HG03520 (cell line): ENCODE measurements at regions not wholly inside any gene's neighbourhood (a gene's known extent, or its start where the extent isn't known, plus 50 kb on each side); places are given as distances from the start of the nearest gene placed in this dataset.
"Not testable (repeated sequence)": the region's sequence is repeated elsewhere in the genome, so short reads cannot be mapped to it uniquely, and the experiment has no call there.

Experiments
- ATAC-seq: cut with Tn5 transposase; IDR thresholded peaks from one replicate; pipeline ENCODE4 v1.9.1; 2021; ENCODE audit warnings: mild to moderate bottlenecking, moderate library complexity; ENCODE audit not compliant: unreplicated experiment

- not testable (repeated sequence) for ATAC-seq
Observed at GRCh38 chr1:120941066-120941465, 51.5 kb downstream of the PPIAL4A start.

GRCh38 chr1:120941836-120942217 lies 52.3 kb downstream of the PPIAL4A start:
- ATAC-seq = not testable (repeated sequence)

GRCh38 chr1:120942218-120942944 lies 52.8 kb downstream of the PPIAL4A start:
- peak; percentile 79 for ATAC-seq

GRCh38 chr1:120942945-120943319 lies 53.4 kb downstream of the PPIAL4A start:
- peak; percentile 8 for ATAC-seq

GRCh38 chr1:120944691-120945090 lies 55.1 kb downstream of the PPIAL4A start:
- ATAC-seq = not testable (repeated sequence)

- ATAC-seq = not testable (repeated sequence)
Observed at GRCh38 chr1:120945122-120945521, 55.6 kb downstream of the PPIAL4A start.

- not testable (repeated sequence) for ATAC-seq
Observed at GRCh38 chr1:120947114-120947513, 57.5 kb downstream of the PPIAL4A start.

GRCh38 chr1:120949724-120950123 lies 60.2 kb downstream of the PPIAL4A start:
- ATAC-seq = not testable (repeated sequence)

GRCh38 chr1:120950633-120951032 lies 61.1 kb downstream of the PPIAL4A start:
- ATAC-seq = not testable (repeated sequence)

- ATAC-seq = not testable (repeated sequence)
Observed at GRCh38 chr1:120951100-120951499, 61.5 kb downstream of the PPIAL4A start.

- not testable (repeated sequence) for ATAC-seq
Observed at GRCh38 chr1:120952207-120952870, 62.8 kb downstream of the PPIAL4A start.

- not testable (repeated sequence) for ATAC-seq
Observed at GRCh38 chr1:120952871-120953265, 63.3 kb downstream of the PPIAL4A start.

GRCh38 chr1:120954736-120955135 lies 65.2 kb downstream of the PPIAL4A start:
- no peak for ATAC-seq

- not testable (repeated sequence) for ATAC-seq
Observed at GRCh38 chr1:120955961-120956360, 66.4 kb downstream of the PPIAL4A start.

GRCh38 chr1:120966018-120966417 lies 76.4 kb downstream of the PPIAL4A start:
- ATAC-seq = not testable (repeated sequence)

- ATAC-seq = not testable (repeated sequence)
Observed at GRCh38 chr1:120972863-120973262, 83.3 kb downstream of the PPIAL4A start.

GRCh38 chr1:120973836-120974235 lies 84.3 kb downstream of the PPIAL4A start:
- ATAC-seq = not testable (repeated sequence)

GRCh38 chr1:120977279-120977678 lies 87.7 kb downstream of the PPIAL4A start:
- not testable (repeated sequence) for ATAC-seq

GRCh38 chr1:120981489-120982094 lies 92.0 kb downstream of the PPIAL4A start:
- not testable (repeated sequence) for ATAC-seq

- ATAC-seq = not testable (repeated sequence)
Observed at GRCh38 chr1:120994614-120995013, 105.0 kb downstream of the PPIAL4A start.

GRCh38 chr1:120995025-120995424 lies 105.5 kb downstream of the PPIAL4A start:
- ATAC-seq = not testable (repeated sequence)
